Ovary (tissue), 7 donors: ENCODE measurements at regions not wholly inside any gene's neighbourhood (a gene's known extent, or its start where the extent isn't known, plus 50 kb on each side); places are given as distances from the start of the nearest gene placed in this dataset.

ENCODE experiments used
- DNase-seq, 5 donors: peaks; one replicate each; pipeline ENCODE4 v3.0.0-alpha.2; 2019 to 2020
- H3K27ac ChIP-seq, 2 donors: fragments of 200-600 bp; one replicate each; pipeline versions ENCODE4 v1.5.1 to v1.8.0; 2019 to 2022
- H3K27me3 ChIP-seq: fragments of 200-600 bp; one replicate; pipeline ENCODE4 v1.8.0; 2022
- H3K36me3 ChIP-seq: fragments of 200-600 bp; sonication (generic); one replicate; pipeline ENCODE4 v1.5.1; 2019
- H3K4me1 ChIP-seq: one replicate; pipeline ENCODE4 v1.8.1; 2013; ENCODE audit warnings: mild to moderate bottlenecking, moderate library complexity; ENCODE audit not compliant: insufficient read depth
- H3K4me3 ChIP-seq: fragments of 200-600 bp; sonication (generic); one replicate; pipeline ENCODE4 v1.5.1; 2017
- H3K9me3 ChIP-seq, 2 donors: fragments of 200-600 bp in 1 of 2; sonication (generic) in 1 of 2; one replicate each; pipeline versions ENCODE4 v1.5.1 to v1.8.1; 2013 to 2019; ENCODE audit warnings: mild to moderate bottlenecking in 1 of 2, moderate library complexity in 1 of 2
- EP300 ChIP-seq: sonication (generic); formaldehyde crosslinking; IDR thresholded peaks from one replicate; pipeline ENCODE4 v1.6.1; 2017; ENCODE audit warnings: antibody characterized with exemption
- POLR2A ChIP-seq: fragments of 450-650 bp; IDR thresholded peaks from one replicate; pipeline ENCODE4 v1.6.1; 2017; ENCODE audit warnings: antibody characterized with exemption, mild to moderate bottlenecking, moderate library complexity
- WGBS, 3 donors: extraction: QIAGEN DNeasy Blood & Tissue Kit in 1 of 3; methylation state at CpG; one replicate each; pipeline versions ENCODE4 v1.1.5 to v1.1.7; 2013 to 2017; 5-methylcytosine and 5-hydroxymethylcytosine counted together
- intact Hi-C, 4 donors: fragments of 100-400 bp; cut with DNase I; formaldehyde crosslinking; loops; one replicate each; pipeline versions ENCODE4 v1.11.0 to v1.15.1; 2022 to 2023
- TF ChIP-seq, protein P1 (sequence below), 3 donors: fragments of 450-650 bp in 2 of 3; fragments of 200-600 bp in 1 of 3; IDR thresholded peaks; one replicate each; pipeline versions ENCODE4 v1.5.1 to v1.8.0; 2016 to 2022; ENCODE audit warnings: antibody characterized with exemption in 3 of 3, mild to moderate bottlenecking in 1 of 3
- donor health status: DM: no; HTN: no; CAD: no; lungs with moderate emphysema.
- donor health status: DM: no; HTN: no; CAD: no.
- donor health status: Bipolar disorder and iron deficiency.
- donor health status: DM: no; HTN: no; CAD: no.
- donor health status: DM: yes; HTN: yes; CAD: no.

DNA sequence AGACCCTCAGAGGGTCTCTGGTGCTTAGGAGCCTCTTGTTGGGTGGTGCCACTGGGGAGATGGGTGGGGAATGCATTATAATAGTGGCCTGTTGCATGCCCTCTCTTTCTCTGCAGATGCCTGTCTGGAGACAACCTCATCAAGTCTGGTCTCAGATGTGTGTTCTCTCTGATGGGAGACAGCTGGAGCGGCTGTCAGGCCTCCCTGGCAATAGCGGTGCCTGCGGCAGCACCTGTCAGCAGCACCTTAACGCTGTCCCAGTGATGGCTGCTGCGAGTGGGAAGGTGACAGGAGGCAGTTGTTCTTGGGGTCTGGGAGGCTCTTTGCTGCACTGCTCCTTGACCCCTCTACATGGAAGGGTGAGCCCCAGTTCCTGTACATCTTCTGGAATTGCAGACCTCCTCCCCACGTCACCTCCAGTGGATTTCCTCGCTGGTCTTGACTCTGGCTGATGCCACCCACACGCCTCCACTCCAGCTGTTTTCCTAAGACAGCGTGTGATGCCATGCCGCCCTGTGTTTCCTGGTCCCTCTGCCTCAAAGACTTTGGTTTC is 63.3 kb upstream of the BLCAP start:
- no peak overlapping the region for H3K4me3 ChIP-seq
- no peaks in the 10 kb centered on the region for H3K4me1 ChIP-seq
- intact Hi-C loops: no loop called here
- H3K9me3 ChIP-seq: no peaks in the 10 kb centered on the region
- no peaks in the 10 kb centered on the region for H3K36me3 ChIP-seq
- H3K27me3 ChIP-seq: no peaks in the 10 kb centered on the region
- 54 to 63% (median 56%) methylated on average over 10 of the region's 10 CpGs for WGBS, 3 donors
- TF ChIP-seq EP300 (no peak), POLR2A (no peak)
- TF ChIP-seq, protein P1, sequence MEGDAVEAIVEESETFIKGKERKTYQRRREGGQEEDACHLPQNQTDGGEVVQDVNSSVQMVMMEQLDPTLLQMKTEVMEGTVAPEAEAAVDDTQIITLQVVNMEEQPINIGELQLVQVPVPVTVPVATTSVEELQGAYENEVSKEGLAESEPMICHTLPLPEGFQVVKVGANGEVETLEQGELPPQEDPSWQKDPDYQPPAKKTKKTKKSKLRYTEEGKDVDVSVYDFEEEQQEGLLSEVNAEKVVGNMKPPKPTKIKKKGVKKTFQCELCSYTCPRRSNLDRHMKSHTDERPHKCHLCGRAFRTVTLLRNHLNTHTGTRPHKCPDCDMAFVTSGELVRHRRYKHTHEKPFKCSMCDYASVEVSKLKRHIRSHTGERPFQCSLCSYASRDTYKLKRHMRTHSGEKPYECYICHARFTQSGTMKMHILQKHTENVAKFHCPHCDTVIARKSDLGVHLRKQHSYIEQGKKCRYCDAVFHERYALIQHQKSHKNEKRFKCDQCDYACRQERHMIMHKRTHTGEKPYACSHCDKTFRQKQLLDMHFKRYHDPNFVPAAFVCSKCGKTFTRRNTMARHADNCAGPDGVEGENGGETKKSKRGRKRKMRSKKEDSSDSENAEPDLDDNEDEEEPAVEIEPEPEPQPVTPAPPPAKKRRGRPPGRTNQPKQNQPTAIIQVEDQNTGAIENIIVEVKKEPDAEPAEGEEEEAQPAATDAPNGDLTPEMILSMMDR (IDR thresholded peaks at IDR 0.05): no peak
- DNase-seq: no peak
- no peak overlapping the region for H3K27ac ChIP-seq

DNA sequence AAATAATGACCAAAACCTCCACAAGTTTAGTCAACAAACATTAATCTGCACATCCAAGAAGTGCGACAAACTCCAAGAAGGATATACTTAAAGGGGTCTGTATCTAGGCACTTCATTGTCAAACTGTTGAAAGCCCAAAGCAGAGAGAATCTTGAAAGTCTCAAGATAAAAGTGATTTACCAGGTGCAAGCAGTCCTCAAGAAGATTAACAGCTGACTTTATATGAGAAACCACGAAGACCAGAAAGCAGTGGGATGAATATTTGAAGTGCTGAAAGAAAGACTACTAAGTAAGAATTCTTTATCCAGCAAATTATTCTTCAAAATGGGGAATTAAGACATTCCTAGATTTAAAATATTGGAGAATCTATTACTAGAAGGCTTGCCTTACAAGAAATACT is 58.4 kb upstream of the BLCAP start:
- Histone ChIP-seq H3K27me3 (no peaks in the 10 kb centered on the region), H3K4me1 (no peaks in the 10 kb centered on the region), H3K27ac (no peak overlapping the region), H3K4me3 (no peak overlapping the region), H3K9me3 (no peaks in the 10 kb centered on the region), H3K36me3 (no peaks in the 10 kb centered on the region)
- TF ChIP-seq POLR2A: no peak
- TF ChIP-seq, protein P1 (IDR thresholded peaks at IDR 0.05): no peak
- TF ChIP-seq EP300: no peak
- intact Hi-C loops: no loop called here
- WGBS, 3 donors: 60 to 83% (median 75%) methylated on average over 2 of the region's 2 CpGs
- no peak for DNase-seq

DNA sequence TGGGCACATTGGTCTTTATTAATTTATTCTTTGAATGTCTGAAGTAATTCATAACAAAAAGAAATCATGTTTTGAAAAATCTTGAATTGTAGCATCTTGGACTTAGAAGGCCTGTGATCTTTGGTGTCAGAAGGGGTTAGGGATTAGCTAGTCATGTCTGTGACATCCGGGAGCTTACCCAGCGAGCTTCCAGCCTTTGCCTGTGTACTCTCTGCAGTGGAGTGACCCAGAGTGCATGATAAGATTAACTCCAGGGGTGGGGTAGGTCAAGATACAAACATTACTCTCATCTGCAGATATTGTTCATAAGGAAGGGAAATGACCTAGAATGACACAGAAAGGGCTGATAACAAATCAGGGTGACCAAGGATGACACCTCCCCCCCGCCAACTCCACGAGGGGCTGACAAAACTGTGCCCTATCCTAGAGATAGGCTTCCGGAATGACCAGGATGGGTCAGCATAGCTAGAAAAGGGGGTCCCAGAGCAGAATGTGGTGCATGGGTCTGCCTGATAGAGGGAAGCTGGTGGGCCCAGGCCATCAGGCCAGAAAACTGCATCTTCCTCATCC is 56.6 kb upstream of the BLCAP start:
- Histone ChIP-seq H3K9me3 (no peaks in the 10 kb centered on the region), H3K27ac (no peak overlapping the region), H3K36me3 (no peaks in the 10 kb centered on the region), H3K27me3 (no peaks in the 10 kb centered on the region), H3K4me1 (no peaks in the 10 kb centered on the region), H3K4me3 (no peak overlapping the region)
- WGBS, 3 donors: 49 to 69% (median 61%) methylated on average over 5 of the region's 5 CpGs
- DNase-seq: no peak
- intact Hi-C loops: no loop called here
- TF ChIP-seq POLR2A (no peak), EP300 (no peak)
- TF ChIP-seq, protein P1 (IDR thresholded peaks at IDR 0.05): no peak

DNA sequence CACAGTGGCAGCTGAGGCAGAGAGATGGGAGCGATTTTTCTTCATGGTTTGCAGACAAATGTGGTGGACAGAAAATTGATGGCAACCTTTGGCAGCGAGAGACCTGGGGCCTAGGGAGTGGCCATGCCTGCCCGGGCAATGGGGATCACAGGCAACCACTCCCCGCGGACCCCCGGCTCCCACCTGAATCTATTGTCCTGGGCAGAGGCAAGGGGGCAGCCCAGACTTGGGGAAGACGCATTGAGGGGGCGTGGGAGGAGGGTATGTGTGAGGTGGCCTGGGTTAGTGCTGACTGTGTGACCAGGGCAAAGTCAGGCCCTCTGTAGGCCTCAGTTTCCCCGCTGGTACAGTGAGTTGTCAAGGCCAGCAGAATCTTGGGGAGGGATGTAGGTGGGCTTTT is 53.6 kb upstream of the BLCAP start:
- TF ChIP-seq EP300 (no peak), POLR2A (no peak)
- TF ChIP-seq, protein P1 (IDR thresholded peaks at IDR 0.05): no peak
- H3K27me3 ChIP-seq: no peaks in the 10 kb centered on the region

More for the DNA sequence above, 53.6 kb upstream of the BLCAP start:
- intact Hi-C loops: no loop called here
- H3K4me3 ChIP-seq: no peak overlapping the region
- WGBS, 3 donors: 58 to 61% (median 61%) methylated on average over 9 of the region's 9 CpGs
- H3K4me1 ChIP-seq: no peaks in the 10 kb centered on the region
- H3K9me3 ChIP-seq: no peaks in the 10 kb centered on the region
- H3K27ac ChIP-seq: no peak overlapping the region
- no peak for DNase-seq
- H3K36me3 ChIP-seq: no peaks in the 10 kb centered on the region
